Neural crest cell (in vitro differentiated cells): ENCODE measurements at regions not wholly inside any gene's neighbourhood (a gene's known extent, or its start where the extent isn't known, plus 50 kb on each side); places are given as distances from the start of the nearest gene placed in this dataset.
A peak's percentile ranks its signal among the peaks of the same experiment; 100 is the strongest.

Experiments used
- DNase-seq: peaks from one replicate; pipeline ENCODE4 v3.0.0; 2021; ENCODE audit warnings: low read depth, mixed read lengths, low spot score
- H3K27ac Mint-ChIP-seq: one replicate; pipeline ENCODE4 v1.8.0; 2021; ENCODE audit warnings: mild to moderate bottlenecking, mixed read lengths; ENCODE audit not compliant: unreplicated experiment
- H3K27me3 Mint-ChIP-seq: 2 replicates; pipeline ENCODE4 v1.8.0; 2021; ENCODE audit warnings: low read depth, mild to moderate bottlenecking, mixed read lengths
- H3K36me3 Mint-ChIP-seq: 2 replicates; pipeline ENCODE4 v1.8.0; 2021; ENCODE audit warnings: low read depth, mild to moderate bottlenecking, mixed read lengths
- H3K4me1 Mint-ChIP-seq: 2 replicates; pipeline ENCODE4 v1.8.0; 2021; ENCODE audit warnings: mixed read lengths
- H3K4me3 Mint-ChIP-seq: one replicate; pipeline ENCODE4 v1.8.0; 2021; ENCODE audit warnings: mild to moderate bottlenecking, mixed read lengths
- H3K9me3 Mint-ChIP-seq: 2 replicates; pipeline ENCODE4 v1.8.0; 2021; ENCODE audit warnings: mixed read lengths
- CTCF ChIP-seq: fragments of 200-600 bp; sonication (generic); conservative IDR thresholded peaks from 2 replicates; pipeline ENCODE4 v1.5.0; 2021; ENCODE audit warnings: antibody characterized with exemption, mild to moderate bottlenecking

GRCh38 chr6:28653876-28654275 lies 128.2 kb downstream of the GPX5 start:
- Mint-ChIP-seq H3K9me3 (no peaks in the 10 kb centered on the region), H3K27ac (no peak overlapping the region), H3K4me1 (peaks cover 31% of the 10 kb centered on the region)

GRCh38 chr6:28655164-28655563 lies 129.5 kb downstream of the GPX5 start:
- no peak for DNase-seq
- peak overlapping the region; percentile 63 for H3K4me3 Mint-ChIP-seq
- H3K9me3 Mint-ChIP-seq: no peaks in the 10 kb centered on the region
- H3K4me1 Mint-ChIP-seq: peaks cover 30% of the 10 kb centered on the region
- H3K27me3 Mint-ChIP-seq: peaks cover 38% of the 10 kb centered on the region
- H3K27ac Mint-ChIP-seq: no peak overlapping the region
- TF ChIP-seq CTCF: no peak
- peaks cover 2% of the 10 kb centered on the region for H3K36me3 Mint-ChIP-seq

More at GRCh38 chr6:28653876-28654275, 128.2 kb downstream of the GPX5 start:
- Mint-ChIP-seq H3K36me3 (peaks cover 2% of the 10 kb centered on the region), H3K4me3 (peak overlapping the region; percentile 39), H3K27me3 (peaks cover 29% of the 10 kb centered on the region)
- DNase-seq: no peak
- TF ChIP-seq CTCF: no peak

GRCh38 chr6:28656715-28657114 lies 131.0 kb downstream of the GPX5 start:
- Mint-ChIP-seq H3K27ac (peak overlapping the region; percentile 89), H3K4me1 (peaks cover 30% of the 10 kb centered on the region), H3K9me3 (no peaks in the 10 kb centered on the region)

GRCh38 chr6:28657381-28657768 lies 131.7 kb downstream of the GPX5 start:
- Mint-ChIP-seq H3K9me3 (no peaks in the 10 kb centered on the region), H3K4me3 (peak overlapping the region; percentile 93), H3K36me3 (peaks cover 2% of the 10 kb centered on the region), H3K27me3 (peaks cover 39% of the 10 kb centered on the region), H3K27ac (peak overlapping the region; percentile 89), H3K4me1 (peaks cover 30% of the 10 kb centered on the region)
- peak; percentile 9 for DNase-seq
- no peak for TF ChIP-seq CTCF

More at GRCh38 chr6:28656715-28657114, 131.0 kb downstream of the GPX5 start:
- no peak for DNase-seq
- H3K27me3 Mint-ChIP-seq: peaks cover 40% of the 10 kb centered on the region
- peaks cover 2% of the 10 kb centered on the region for H3K36me3 Mint-ChIP-seq
- no peak for TF ChIP-seq CTCF
- H3K4me3 Mint-ChIP-seq: peak overlapping the region; percentile 93

- Mint-ChIP-seq H3K9me3 (no peaks in the 10 kb centered on the region), H3K4me3 (peak overlapping the region; percentile 93), H3K27me3 (peaks cover 39% of the 10 kb centered on the region), H3K36me3 (peaks cover 2% of the 10 kb centered on the region), H3K4me1 (peaks cover 30% of the 10 kb centered on the region), H3K27ac (peak overlapping the region; percentile 89)
- peak; percentile 65 for DNase-seq
- TF ChIP-seq CTCF: no peak
These were observed 132.2 kb downstream of the GPX5 start for GRCh38 chr6:28657769-28658465.
